ENCODE measurements at regions not wholly inside any gene's neighbourhood (a gene's known extent, or its start where the extent isn't known, plus 50 kb on each side); places are given as distances from the start of the nearest gene placed in this dataset.

GRCh38 chr6:167515873-167516507, 191.1 kb downstream of the TTLL2 start:
- H3K27me3 Mint-ChIP-seq = peaks cover 4% of the 10 kb centered on the region
- no peak for DNase-seq (ENCODE audit: extremely low spot score, unreplicated experiment)
- no peak overlapping the region for H3K27ac Mint-ChIP-seq
- no peaks in the 10 kb centered on the region for H3K4me1 Mint-ChIP-seq (ENCODE audit: unreplicated experiment)
- no peak for TF ChIP-seq CTCF (conservative IDR thresholded peaks at IDR 0.05)
- no peaks in the 10 kb centered on the region for H3K36me3 Mint-ChIP-seq
- H3K4me3 Mint-ChIP-seq = no peak overlapping the region
- H3K9me3 Mint-ChIP-seq = no peaks in the 10 kb centered on the region

- Mint-ChIP-seq H3K4me1 (ENCODE audit: unreplicated experiment) (no peaks in the 10 kb centered on the region), H3K27ac (no peak overlapping the region), H3K4me3 (no peak overlapping the region), H3K27me3 (peaks cover 1% of the 10 kb centered on the region), H3K36me3 (no peaks in the 10 kb centered on the region), H3K9me3 (no peaks in the 10 kb centered on the region)
- no peak for DNase-seq (ENCODE audit: extremely low spot score, unreplicated experiment)
- no peak for TF ChIP-seq CTCF (conservative IDR thresholded peaks at IDR 0.05)
Measured at GRCh38 chr6:167517254-167517916, 192.5 kb downstream of the TTLL2 start.

- H3K27me3 Mint-ChIP-seq = peaks cover 16% of the 10 kb centered on the region
- H3K4me1 Mint-ChIP-seq (ENCODE audit: unreplicated experiment) = peaks cover 4% of the 10 kb centered on the region
- H3K36me3 Mint-ChIP-seq = no peaks in the 10 kb centered on the region
- no peak for DNase-seq (ENCODE audit: extremely low spot score, unreplicated experiment)
- H3K9me3 Mint-ChIP-seq = no peaks in the 10 kb centered on the region
- no peak overlapping the region for H3K27ac Mint-ChIP-seq
- no peak for TF ChIP-seq CTCF (conservative IDR thresholded peaks at IDR 0.05)
- no peak overlapping the region for H3K4me3 Mint-ChIP-seq
Measured at GRCh38 chr6:167523426-167523825, 198.5 kb downstream of the TTLL2 start.

GRCh38 chr6:167524261-167525111, 199.6 kb downstream of the TTLL2 start:
- H3K27ac Mint-ChIP-seq = no peak overlapping the region
- H3K4me3 Mint-ChIP-seq = no peak overlapping the region
- no peaks in the 10 kb centered on the region for H3K9me3 Mint-ChIP-seq
- TF ChIP-seq CTCF (conservative IDR thresholded peaks at IDR 0.05) = no peak
- H3K36me3 Mint-ChIP-seq = no peaks in the 10 kb centered on the region
- peaks cover 16% of the 10 kb centered on the region for H3K27me3 Mint-ChIP-seq
- peaks cover 4% of the 10 kb centered on the region for H3K4me1 Mint-ChIP-seq (ENCODE audit: unreplicated experiment)
- no peak for DNase-seq (ENCODE audit: extremely low spot score, unreplicated experiment)

GRCh38 chr6:167525774-167526173, 200.9 kb downstream of the TTLL2 start:
- H3K4me1 Mint-ChIP-seq (ENCODE audit: unreplicated experiment) = peaks cover 4% of the 10 kb centered on the region
- no peak overlapping the region for H3K4me3 Mint-ChIP-seq
- H3K9me3 Mint-ChIP-seq = no peaks in the 10 kb centered on the region
- H3K36me3 Mint-ChIP-seq = no peaks in the 10 kb centered on the region
- no peak for TF ChIP-seq CTCF (conservative IDR thresholded peaks at IDR 0.05)
- H3K27ac Mint-ChIP-seq = no peak overlapping the region
- DNase-seq (ENCODE audit: extremely low spot score, unreplicated experiment) = no peak
- peaks cover 16% of the 10 kb centered on the region for H3K27me3 Mint-ChIP-seq
